HG02885 (cell line): ENCODE measurements at regions not wholly inside any gene's neighbourhood (a gene's known extent, or its start where the extent isn't known, plus 50 kb on each side); places are given as distances from the start of the nearest gene placed in this dataset.
"Not testable (repeated sequence)": the region's sequence is repeated elsewhere in the genome, so short reads cannot be mapped to it uniquely, and the experiment has no call there.

Experiments
- ATAC-seq: cut with Tn5 transposase; IDR thresholded peaks from one replicate; pipeline ENCODE4 v1.9.1; 2021; ENCODE audit warnings: mild to moderate bottlenecking; ENCODE audit not compliant: unreplicated experiment, poor library complexity

DNA sequence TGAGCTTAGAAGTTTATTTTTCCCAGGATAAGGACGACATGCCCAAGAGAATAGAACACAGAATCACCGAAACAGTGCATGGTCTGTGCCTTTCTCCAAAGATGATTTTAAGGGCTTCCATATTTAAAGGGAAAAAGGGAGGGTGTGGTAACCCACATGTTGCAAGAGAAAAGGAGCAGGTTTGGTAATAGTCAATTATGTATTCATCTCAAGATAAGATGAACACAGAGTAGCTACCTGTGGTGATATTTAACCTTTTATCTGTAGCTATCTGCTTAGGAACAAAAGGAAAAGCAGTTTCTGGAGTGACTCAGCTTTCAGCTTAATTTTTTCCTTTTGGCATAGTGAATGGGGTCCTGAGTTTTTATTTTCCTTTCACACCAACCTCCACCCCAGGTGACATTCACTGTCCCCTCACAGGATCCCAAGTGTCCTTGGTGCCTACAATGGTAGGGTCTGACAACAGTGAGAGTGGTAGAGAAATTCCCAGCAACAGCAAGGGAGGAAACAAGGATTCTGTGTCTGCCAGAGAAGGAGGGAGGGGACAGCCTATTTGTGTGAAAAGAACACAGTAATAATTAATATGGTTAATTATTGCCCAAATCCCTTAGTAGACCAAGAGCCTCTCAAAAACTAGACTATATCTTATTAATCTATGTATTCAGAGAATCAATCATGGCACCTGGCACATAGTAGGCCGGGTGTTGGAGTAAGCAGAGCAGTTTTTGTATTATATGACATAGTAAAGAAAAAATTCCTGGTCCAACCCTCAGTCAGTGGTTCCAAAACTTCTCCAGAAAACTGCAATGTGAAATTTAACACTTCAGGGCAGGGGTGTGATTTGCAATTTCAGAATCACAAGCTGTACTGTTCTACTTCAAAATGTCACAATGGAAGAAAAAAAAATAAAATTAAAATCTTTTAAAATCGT lies 154.5 kb downstream of the PHLDA1 start:
- no peak for ATAC-seq

DNA sequence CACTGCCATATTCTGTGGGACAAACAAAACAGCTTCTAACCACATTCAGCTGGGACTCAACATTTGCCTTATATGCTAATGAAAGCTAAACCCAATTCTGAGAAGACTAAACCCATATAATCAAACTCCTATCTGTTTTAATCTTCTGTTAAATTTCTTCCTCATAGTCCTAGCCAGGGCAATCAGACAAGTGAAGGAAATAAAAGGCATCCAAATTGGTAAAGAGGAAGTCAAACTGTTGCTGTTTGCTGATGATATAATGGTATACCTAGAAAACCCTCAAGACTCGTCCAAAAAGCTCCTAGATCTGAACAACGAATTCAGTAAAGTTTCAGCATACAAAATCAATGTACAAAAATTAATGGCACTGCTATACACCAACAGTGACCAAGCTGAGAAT lies 157.1 kb downstream of the PHLDA1 start:
- no peak for ATAC-seq

DNA sequence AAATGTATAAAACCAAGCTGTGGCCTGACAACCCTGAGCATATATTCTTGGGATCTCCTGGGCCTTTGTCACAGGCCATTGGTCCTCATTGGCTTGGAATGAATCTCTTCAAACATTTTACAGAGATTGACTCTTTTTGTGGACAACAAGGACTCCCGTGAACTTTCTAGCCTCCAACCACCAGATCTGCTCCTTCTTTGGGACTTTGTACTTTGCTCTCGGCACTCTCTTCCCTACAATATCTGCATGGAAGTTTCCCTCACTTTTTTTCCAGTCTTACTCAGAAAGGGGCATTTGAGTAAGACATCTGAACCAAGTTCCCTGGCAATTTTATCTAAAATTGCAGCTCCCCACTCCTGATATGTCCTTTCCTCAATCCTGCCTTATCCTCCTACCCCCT lies 158.8 kb downstream of the PHLDA1 start:
- no peak for ATAC-seq

DNA sequence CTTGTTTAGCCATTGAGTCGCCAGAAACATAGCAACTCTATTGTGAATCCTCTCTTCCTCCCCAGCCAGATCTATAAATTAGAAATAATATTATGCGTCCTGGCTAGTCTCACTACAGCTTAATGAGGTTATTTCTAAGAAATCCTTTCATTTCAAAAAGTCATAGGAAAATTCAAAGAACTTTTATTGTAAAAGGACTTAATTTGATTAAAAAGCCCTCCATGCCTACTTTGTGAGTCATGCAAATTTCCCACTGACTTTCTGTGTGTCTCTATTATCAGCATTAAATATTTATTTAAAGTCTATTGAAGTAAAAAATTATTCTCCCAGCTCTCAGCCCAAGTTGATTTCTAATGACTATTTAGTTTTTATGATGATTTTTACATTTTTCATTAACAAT lies 160.7 kb downstream of the PHLDA1 start:
- ATAC-seq = no peak

DNA sequence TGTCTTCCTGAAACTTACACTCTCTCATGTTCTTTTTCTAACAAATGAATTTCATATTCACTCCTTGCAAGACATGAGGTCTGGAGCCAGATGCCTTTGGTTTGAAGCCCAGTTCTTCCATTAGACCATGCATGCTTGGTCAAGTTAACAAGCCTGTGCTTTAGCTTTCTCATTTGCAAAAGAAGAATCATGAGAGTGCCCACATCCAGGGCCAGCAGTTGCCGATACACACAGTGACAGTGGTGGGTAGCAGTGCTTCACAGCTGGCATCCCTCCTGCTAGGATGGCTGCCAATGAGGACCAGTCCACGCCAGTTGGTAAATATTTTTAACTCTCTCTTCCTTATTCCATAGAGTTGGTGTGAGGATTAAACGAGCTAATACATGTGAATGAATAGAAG lies 163.1 kb downstream of the PHLDA1 start:
- ATAC-seq = no peak

DNA sequence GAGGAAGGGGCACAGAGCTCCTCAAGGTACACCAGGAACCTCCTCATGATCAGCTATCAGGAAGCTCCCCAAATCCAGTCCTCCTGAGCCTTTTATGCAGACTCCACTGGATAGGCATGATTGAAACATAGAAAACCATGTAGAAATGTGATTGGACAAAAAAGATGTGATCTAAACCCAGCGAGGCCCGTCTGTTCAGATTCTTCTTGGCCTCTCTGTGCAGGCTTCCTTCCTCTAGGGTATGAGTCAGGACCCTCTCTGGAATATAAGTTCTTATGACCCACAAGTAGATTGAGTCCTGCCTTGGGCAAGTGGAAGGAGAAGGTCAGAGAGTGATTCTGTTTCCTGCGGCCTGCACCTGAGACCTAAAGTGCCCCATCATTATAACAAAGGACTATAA lies 166.3 kb downstream of the PHLDA1 start:
- ATAC-seq = no peak

DNA sequence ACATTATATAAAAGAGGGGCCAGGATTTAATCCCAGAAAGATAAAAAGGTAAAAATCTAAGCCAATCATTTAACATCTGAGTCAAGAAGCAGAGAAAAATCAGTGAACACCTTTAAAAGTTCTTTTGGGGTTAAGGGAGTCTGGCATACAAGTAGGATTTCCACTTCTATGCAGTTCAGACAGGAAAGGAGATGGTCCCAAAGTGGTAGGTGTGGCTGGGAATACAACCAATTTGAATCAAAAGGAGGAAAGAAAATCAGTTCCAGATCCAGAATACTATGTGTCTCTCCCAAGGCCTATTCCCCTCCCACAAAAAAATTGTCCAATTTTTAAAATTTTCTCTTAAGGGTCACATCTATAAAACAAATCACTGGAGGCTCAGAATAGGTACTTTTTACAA lies 167.4 kb downstream of the PHLDA1 start:
- no peak for ATAC-seq

DNA sequence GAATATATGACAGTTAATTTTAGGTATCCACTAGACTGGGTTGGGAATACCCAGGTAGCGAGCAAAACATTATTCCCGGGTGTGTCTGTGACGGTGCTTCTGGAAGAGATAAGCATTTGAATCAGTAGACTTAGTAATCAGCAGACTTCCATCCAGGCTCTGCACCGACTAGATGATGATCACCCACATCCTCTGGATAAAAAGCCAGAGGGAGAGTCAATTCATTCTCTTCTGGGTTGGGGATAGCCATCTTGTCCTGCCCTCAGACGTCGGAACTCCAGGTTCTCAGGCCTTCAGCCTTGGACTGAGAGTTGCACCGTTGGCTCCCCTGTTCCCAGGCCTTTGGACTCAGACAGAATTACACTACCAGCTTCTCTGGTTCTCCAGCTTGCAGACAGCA lies 168.0 kb downstream of the PHLDA1 start:
- ATAC-seq = no peak

DNA sequence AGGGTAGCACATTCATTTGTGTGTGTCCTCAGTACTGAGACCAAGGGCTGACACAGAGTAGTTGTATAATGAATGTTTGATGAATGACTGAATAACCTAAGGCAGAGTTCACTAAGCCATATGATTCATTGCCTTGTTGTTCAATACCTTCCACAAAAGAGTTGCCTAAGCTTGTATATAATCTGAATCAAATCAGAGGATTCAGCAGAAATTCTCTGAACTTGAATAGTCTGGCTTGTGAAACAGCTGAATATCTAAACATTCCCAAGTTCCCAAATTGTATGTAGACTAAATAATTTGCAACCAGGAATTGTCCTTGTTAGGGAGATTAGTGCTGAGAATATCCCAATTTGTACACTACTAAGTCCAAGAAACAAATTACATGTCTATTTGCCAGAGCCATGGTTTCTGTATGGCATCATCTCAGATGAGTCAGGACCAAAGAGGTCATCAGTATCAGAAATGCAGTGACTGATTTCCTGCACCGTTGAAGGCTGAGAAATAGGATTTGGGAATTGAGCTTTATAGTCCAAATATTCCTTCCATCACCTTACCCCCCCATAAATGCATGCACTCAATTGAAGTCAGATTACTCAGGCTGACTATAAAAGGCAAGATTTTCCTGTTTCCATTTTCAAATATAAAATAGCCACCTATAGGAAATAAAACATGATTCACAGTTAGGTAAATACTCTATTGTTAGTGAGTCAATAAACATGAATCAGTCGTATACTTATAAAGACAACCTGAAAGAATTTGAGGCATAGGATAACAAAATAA lies 168.7 kb downstream of the PHLDA1 start:
- ATAC-seq = no peak

DNA sequence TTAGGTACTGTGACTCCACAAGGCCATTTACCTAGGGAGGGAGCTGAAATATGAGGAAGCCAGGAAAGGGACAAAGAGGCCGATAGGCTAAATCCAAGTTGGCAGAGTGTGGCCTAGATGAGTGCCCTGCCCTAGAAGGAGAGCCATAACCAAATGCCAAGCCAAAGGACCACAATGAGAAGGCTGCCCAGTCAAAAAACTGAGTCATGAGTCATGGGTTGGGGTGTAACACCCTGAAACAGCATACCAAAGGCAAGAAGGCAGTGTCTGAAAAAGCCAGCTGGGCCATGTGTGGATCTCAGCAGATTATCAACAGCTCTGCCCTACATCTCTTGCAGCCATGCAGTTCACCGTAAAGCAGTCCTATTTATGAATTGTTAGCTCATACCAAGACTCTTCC lies 171.7 kb downstream of the PHLDA1 start:
- ATAC-seq = no peak

DNA sequence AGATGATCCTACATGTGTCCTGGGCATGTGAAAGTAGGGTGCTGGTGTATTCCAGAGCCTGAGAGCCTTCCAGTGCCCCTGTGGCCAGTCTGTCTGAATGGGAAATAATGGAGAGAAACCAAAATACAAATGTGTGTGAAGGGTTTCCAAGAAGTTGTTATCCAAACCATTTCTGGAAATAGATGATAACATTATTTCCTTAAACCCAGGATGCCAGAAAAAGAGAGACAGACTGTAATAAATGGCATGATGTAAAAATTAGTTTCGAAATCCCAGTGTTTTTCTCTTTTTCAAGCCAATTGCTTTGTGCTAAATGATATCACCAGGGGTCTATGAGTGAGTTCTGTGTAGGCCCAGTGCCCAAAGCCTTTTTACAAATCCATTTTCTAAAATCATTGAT lies 175.3 kb downstream of the PHLDA1 start:
- ATAC-seq = no peak

DNA sequence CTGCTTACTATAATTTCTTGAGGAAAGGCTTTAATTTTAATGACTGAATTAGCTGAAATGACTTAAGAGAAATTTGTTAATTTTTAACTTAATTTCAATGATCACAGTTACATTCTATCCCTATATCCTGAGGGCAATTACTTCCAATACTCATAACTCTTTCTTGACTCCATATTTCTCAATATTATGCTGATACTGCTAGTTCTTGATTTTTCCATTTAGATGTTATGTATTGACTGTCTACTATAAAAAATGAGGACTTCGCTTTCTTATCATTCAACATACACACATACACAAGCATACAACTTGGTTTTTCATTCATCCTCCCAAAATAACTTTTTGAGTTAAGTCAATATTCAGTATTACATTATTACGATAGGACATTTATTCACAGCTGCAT lies 176.2 kb downstream of the PHLDA1 start:
- ATAC-seq = no peak

DNA sequence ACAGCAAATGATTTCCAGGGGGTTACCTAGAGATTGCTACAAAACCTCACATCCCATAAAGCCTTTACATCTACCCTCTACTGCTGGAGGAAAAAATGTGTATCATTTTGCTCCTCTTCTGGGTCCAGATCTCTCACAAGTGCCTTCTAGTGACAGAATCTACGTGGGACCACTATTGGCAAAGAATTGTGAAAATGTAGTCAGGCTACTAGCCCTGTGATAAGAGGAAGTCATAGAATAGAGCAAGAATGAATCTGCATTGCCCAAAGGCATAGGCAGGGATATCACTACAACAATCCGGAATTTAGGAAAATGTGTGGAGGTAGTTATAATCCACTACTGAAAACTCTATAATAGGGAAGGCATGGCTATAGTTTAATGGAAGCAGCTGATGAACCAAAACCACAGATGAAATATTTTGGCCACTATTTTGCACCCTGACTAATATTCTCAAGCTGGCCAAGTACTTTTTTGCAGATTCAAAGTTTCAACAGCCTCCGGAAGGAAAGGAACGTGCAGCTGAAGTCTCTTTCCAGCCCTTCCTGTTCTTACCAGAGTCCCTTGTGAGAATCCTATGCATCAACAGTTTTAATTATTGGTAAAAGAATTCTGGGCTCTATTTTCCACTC lies 176.8 kb downstream of the PHLDA1 start:
- no peak for ATAC-seq

DNA sequence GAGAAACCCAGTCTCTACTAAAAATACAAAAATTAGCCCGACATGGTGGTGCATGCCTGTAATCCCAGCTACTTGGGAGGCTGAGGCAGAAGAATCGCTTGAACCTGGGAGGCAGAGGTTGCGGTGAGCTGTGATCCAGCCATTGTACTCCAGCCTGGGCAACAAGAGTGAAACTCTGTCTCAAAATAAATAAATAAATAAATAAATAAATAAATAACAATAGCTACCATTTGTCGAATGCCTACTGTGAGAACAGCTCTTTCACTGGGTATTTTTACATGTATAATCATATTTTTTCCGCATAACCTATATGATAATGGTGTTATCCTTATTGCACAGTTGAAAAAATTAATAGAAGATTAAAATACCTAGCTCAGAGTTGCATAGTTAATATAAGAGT lies 177.4 kb downstream of the PHLDA1 start:
- ATAC-seq = not testable (repeated sequence)

DNA sequence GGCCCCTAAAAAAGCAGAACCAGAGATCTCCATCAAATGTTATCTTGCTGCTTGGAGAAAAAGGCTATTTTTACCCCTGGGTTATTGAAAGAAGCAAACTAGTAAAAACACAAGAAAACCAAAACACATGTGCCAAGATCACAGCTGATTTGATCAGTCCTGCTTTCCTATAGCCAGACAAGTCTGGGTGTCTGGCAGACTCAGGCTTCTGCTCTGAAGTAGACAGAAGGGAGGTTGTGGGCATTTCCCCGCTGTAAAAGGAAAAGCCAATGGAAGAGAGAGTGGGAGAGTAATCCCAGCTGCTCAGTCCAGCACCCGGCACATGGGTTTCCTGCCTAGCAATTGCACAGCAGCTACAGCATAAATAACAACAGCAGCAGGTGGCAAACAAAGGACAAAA lies 177.9 kb downstream of the PHLDA1 start:
- no peak for ATAC-seq

DNA sequence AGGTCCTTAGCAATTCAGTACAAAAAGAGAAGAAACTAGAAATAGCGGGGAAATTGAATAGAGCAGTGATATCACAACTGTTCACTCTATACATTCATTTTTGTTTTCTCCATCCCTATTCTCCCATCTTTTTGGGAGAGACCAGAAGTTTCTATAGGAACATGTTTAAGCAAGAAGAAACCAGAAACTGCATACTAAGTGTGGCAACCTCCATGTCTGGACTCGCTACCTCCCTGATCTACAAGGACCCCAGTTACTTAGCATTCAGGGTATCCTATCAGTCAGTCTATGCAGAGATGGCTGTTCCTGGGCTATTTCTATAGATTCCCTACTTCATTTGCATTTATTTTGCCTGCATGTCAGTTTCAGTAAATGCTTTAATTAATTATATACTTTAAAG lies 178.6 kb downstream of the PHLDA1 start:
- no peak for ATAC-seq

DNA sequence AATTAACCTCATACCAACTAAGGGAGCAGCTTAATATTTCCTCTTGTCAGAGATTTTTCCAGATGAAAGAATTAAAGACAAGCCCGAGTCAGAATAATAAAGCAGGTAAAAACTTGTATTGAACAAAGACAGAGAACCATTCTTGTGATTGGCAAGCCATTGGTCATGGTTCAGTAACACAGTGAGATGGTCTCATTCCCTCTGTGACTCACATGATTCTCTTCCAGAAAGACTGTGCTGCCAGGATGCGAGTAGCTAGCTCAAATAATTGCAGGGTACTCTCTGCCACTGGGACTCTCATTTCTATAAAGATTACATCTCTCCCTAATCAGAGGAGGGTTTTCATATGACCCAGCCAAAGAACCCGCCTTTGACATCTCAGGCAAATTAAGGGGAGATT lies 179.4 kb downstream of the PHLDA1 start:
- ATAC-seq = no peak

DNA sequence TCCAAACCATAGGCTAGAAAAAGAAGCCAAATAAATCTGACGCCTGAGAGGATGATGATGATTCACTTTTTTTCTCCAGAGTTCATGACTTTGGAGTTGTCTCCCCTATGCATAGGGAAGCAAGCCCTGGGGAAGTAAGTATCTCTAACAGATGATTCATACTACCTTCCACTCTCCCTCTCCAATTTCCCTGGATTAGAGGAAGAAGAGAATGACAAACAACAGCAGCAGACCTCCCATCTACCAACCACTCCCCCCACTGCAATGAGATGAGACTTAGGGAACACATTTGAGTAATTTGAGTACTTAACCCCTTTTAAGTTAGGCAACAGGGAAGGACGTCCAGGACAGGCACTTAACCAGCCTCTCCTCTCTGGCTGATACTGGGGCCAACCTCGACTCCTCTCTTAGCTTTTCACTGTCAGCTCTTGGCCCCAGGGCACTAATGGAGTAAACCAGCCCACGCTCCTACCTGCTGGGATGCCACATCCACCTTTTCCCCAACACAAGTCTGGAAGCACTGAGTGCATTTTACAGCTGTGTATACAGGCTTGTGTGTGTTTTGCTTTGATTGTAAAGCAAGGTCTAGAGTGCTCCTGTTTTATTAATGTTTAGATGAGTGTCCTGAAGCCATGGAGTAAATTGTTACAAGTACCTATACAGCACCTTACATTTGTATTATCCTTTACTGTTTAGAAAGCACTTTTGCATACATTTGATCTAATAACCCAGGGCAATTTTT lies 180.7 kb downstream of the PHLDA1 start:
- ATAC-seq = no peak

DNA sequence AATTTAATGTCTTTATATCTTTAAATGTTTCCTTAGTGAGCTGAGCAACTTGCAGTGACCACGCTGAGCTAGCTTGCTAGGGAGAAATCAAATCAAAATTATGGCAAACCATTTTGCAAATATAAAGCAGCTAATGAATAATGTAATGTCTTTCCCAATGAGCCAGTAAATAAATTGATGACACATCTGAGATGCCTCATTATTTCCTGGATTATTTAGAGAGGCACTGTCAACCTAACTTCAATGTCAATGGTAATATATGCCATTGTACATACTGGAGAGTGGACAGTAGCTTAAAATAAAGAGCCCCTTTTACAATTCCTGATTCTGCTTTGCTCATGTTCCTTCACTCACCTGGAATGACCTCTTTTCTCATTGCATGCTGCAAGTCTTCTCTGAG lies 182.6 kb downstream of the PHLDA1 start:
- ATAC-seq = no peak

DNA sequence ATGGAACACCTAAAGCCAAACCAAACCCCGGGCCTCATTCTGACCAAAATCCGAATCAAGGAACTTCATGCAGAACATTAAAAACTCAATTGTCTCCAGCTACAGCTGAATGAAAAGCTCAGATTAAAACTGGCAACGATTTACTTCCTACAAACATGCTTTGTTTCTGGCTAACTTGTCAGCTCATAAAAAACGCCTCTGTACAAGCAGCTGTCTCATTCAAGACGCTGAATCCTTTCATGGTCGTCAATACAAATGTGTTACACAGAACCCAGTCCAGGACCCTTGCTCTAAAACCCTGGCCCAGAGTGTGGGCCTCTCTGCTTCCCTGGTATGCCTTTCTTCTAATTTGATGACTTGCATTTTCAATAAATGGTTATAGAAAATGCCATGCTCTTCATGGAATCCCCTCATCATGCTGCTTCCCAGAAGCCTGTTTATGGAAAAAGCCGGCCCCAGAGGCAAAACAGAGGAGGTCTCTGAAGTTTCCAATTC lies 183.1 kb downstream of the PHLDA1 start:
- no peak for ATAC-seq
